Pancreas (tissue), 10 donors: ENCODE measurements at regions not wholly inside any gene's neighbourhood (a gene's known extent, or its start where the extent isn't known, plus 50 kb on each side); places are given as distances from the start of the nearest gene placed in this dataset.

Source experiments
- ATAC-seq, 4 donors: fragments of 200-7000 bp; cut with Tn5 transposase; one replicate each; pipeline versions ENCODE4 v1.8.0 to v1.9.1; 2020; ENCODE audit warnings: mild to moderate bottlenecking in 4 of 4, moderate library complexity in 4 of 4
- DNase-seq, 6 donors: peaks; one replicate each; pipeline ENCODE4 v3.0.0-alpha.2; 2020
- FAIRE-seq: peaks from 2 replicates; lab custom pipeline; 2012; peaks lifted over from hg19 to GRCh38; lab: Jason Lieb, UNC
- H3K27ac ChIP-seq, 4 donors: fragments of 200-600 bp; sonication (generic); 1 replicate in 3 of 4; 2 replicates in 1 of 4; pipeline versions ENCODE4 v1.5.0 to v1.8.0; 2020
- H3K27me3 ChIP-seq, 4 donors: fragments of 200-600 bp; one replicate each; pipeline ENCODE4 v1.8.0; 2021
- H3K36me3 ChIP-seq, 3 donors: fragments of 200-600 bp; sonication (generic) in 1 of 3; one replicate each; pipeline versions ENCODE4 v1.5.0 to v1.8.0; 2020 to 2021
- H3K4me1 ChIP-seq, 3 donors: fragments of 200-600 bp; one replicate each; pipeline ENCODE4 v1.8.0; 2021
- H3K4me3 ChIP-seq, 4 donors: fragments of 200-600 bp; sonication (generic) in 2 of 4; one replicate each; pipeline versions ENCODE4 v1.5.0 to v1.8.0; 2020 to 2021
- H3K9me3 ChIP-seq, 4 donors: fragments of 200-600 bp; one replicate each; pipeline ENCODE4 v1.8.0; 2021
- WGBS, 2 donors: extraction: QIAGEN DNeasy Blood & Tissue Kit; methylation state at CpG; one replicate each; pipeline ENCODE4 v1.1.7; 2013; 5-methylcytosine and 5-hydroxymethylcytosine counted together
- intact Hi-C, 3 donors: fragments of 100-400 bp; cut with DNase I; formaldehyde crosslinking; loops; one replicate each; pipeline versions ENCODE4 v1.11.1 to v1.14.2; 2022
- TF ChIP-seq, protein P1 (sequence below), 4 donors: fragments of 200-600 bp; sonication (generic) in 3 of 4; IDR thresholded peaks; one replicate each; pipeline versions ENCODE4 v1.5.0 to v1.8.0; 2021; ENCODE audit warnings: antibody characterized with exemption in 4 of 4
- donor health status: healthy with polysubstance abuse.
- donor health status: DM: no; HTN: no; CAD: no; lungs with moderate emphysema.
- donor health status: DM: no; HTN: no; CAD: no.
- donor health status: control.
- donor health status: control.
- donor health status: Bipolar disorder and iron deficiency.
- donor health status: DM: yes; HTN: yes; CAD: no.
- donor health status: DM: no; HTN: no; CAD: no.
- donor health status: DM: no; HTN: no; CAD: no.
- donor health status: DM: yes; HTN: yes; CAD: no.

DNA sequence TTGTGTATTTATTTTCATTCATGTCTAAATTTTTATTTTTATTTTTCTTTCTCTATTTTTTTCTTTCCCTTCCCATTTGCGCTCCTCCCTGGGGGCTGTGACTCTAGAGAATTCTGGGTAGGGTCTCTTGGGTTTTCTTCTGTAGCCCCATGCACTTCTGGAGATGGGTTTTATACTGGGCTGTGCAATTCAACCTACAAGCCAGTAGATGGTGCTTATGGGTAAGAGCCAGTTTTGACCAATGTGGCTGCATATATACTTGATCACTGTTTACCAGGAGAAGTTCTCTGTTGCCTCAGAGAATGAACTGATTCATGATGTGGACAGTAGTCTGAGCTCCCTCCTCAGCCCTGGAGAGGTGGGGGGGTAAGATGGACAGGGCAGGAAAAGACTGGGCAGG lies 614.6 kb downstream of the PCDH19 start:
- DNase-seq = no peak
- intact Hi-C loops = no loop called here
- H3K9me3 ChIP-seq = no peaks in the 10 kb centered on the region
- H3K4me3 ChIP-seq = no peak overlapping the region
- no peaks in the 10 kb centered on the region for H3K4me1 ChIP-seq
- WGBS, 2 donors = 74 to 83% methylated on average over 1 of the region's 1 CpG
- TF ChIP-seq, protein P1, sequence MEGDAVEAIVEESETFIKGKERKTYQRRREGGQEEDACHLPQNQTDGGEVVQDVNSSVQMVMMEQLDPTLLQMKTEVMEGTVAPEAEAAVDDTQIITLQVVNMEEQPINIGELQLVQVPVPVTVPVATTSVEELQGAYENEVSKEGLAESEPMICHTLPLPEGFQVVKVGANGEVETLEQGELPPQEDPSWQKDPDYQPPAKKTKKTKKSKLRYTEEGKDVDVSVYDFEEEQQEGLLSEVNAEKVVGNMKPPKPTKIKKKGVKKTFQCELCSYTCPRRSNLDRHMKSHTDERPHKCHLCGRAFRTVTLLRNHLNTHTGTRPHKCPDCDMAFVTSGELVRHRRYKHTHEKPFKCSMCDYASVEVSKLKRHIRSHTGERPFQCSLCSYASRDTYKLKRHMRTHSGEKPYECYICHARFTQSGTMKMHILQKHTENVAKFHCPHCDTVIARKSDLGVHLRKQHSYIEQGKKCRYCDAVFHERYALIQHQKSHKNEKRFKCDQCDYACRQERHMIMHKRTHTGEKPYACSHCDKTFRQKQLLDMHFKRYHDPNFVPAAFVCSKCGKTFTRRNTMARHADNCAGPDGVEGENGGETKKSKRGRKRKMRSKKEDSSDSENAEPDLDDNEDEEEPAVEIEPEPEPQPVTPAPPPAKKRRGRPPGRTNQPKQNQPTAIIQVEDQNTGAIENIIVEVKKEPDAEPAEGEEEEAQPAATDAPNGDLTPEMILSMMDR (IDR thresholded peaks at IDR 0.05) = no peak
- H3K27me3 ChIP-seq = peaks cover 0 to 7% (median 3%) of the 10 kb centered on the region in 4 donors
- ATAC-seq = no peak
- no peaks in the 10 kb centered on the region for H3K36me3 ChIP-seq
- H3K27ac ChIP-seq = no peak overlapping the region
- FAIRE-seq = no peak

DNA sequence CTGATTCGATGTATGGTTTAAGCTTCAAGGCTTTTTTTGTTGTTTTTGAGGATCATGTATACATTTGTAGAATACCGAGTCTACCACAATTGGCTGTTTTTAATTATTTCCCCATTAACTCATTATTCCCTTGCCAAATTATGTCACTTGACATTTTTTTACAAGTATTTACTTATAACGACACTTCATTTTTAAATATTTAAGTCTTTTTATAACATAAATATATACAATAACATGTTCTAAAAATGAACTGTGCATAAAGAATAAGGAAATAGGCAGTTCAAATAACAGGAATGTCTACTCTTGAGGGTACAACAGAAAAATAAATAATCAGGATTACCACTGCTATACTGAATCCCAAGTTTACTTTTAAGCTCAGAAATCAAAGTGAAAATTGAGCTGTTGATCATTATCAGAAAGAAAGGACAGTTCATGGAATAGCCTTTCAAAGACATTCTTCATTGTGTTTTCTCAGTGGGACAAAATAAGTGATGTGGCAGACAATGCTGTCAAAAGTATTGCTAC lies 627.5 kb downstream of the PCDH19 start:
- no peak overlapping the region for H3K4me3 ChIP-seq
- FAIRE-seq = peak; percentile 54
- H3K36me3 ChIP-seq = no peaks in the 10 kb centered on the region
- no peak overlapping the region for H3K27ac ChIP-seq
- H3K9me3 ChIP-seq = no peaks in the 10 kb centered on the region
- no peaks in the 10 kb centered on the region for H3K27me3 ChIP-seq
- intact Hi-C loops = no loop called here
- no peak for ATAC-seq
- 50 to 55% methylated on average over 3 of the region's 3 CpGs for WGBS, 2 donors
- no peak for DNase-seq
- TF ChIP-seq, protein P1 (IDR thresholded peaks at IDR 0.05) = no peak
- no peaks in the 10 kb centered on the region for H3K4me1 ChIP-seq

DNA sequence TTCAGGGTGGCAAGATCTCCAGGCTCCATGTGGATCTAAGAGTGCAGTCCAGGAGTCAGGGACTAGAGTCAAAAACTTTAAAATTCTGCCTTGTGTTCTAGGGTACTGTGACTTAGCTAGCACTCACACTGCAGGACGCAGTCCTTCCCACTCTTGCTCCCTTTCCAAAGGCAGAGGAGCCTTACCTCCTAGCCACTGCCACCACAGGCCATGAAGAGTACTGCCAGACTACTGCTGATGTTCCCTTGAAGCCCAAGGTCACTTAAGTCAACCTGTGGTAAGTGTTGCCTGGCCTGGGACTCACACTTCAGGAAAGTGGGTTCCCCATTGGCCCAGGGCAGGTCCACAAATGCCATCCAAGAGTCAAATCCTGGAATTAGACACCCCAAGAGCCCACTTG lies 632.2 kb downstream of the PCDH19 start:
- intact Hi-C loops = no loop called here
- DNase-seq = no peak
- TF ChIP-seq, protein P1 (IDR thresholded peaks at IDR 0.05) = no peak
- Histone ChIP-seq H3K9me3 (no peaks in the 10 kb centered on the region), H3K36me3 (no peaks in the 10 kb centered on the region), H3K27ac (no peak overlapping the region), H3K27me3 (peaks cover 0 to 13% (median 0%) of the 10 kb centered on the region in 4 donors), H3K4me3 (no peak overlapping the region), H3K4me1 (no peaks in the 10 kb centered on the region)
- 41 to 53% methylated on average over 1 of the region's 1 CpG for WGBS, 2 donors
- FAIRE-seq = no peak
- ATAC-seq = no peak

DNA sequence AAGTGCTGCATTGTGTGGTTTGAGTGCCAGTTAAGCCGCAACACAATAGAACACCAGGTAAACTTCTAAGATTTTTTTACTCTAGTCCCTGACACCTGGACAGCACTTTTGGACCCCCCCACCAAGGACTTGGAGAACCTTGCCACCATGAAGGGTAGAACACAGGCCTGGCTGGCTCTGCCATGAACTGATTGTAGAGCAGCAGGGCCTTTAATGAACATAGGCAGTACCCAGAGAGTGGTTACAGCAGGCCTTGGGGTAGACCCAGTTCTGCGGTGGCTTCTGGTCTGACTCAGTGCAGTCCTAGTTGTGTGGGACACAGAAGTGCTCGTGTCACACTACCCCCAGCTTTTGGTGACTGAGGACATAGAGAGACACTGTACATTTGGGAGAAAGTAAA lies 648.3 kb downstream of the PCDH19 start:
- Histone ChIP-seq H3K27ac (no peak overlapping the region), H3K4me1 (no peaks in the 10 kb centered on the region), H3K4me3 (no peak overlapping the region), H3K9me3 (no peaks in the 10 kb centered on the region), H3K27me3 (peaks cover 0 to 8% (median 0%) of the 10 kb centered on the region in 4 donors), H3K36me3 (no peaks in the 10 kb centered on the region)
- DNase-seq (no peak), ATAC-seq (no peak), FAIRE-seq (no peak)
- intact Hi-C loops = no loop called here
- TF ChIP-seq, protein P1 (IDR thresholded peaks at IDR 0.05) = no peak
- 62 to 65% methylated on average over 3 of the region's 3 CpGs for WGBS, 2 donors

DNA sequence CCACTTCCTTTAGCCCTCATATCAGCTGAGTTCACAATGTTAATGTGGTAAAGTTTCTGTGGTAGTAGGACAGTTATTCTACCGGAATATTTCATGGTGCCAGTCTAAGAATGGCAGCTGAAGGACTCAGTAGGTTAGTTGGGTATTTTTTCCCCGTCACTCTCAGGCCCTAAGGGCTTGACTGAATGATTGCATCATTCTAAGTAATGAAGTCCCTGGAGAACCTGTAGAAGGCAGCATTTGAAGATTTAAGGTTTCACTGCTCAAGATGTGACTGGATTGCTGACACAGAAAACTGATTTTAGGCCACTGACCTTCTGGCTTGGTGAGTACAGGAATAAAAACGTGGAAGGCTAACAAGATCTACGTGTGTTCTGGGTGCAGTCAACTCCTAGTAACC lies 657.3 kb downstream of the PCDH19 start:
- WGBS, 2 donors = 44 to 53% methylated on average over 4 of the region's 4 CpGs
- FAIRE-seq = no peak
- intact Hi-C loops = no loop called here

More for the DNA sequence above, 657.3 kb downstream of the PCDH19 start:
- DNase-seq = no peak
- Histone ChIP-seq H3K36me3 (no peaks in the 10 kb centered on the region), H3K4me1 (no peaks in the 10 kb centered on the region), H3K9me3 (no peaks in the 10 kb centered on the region), H3K4me3 (no peak overlapping the region), H3K27ac (no peak overlapping the region), H3K27me3 (peaks cover 0 to 3% (median 0%) of the 10 kb centered on the region in 4 donors)
- ATAC-seq = no peak
- TF ChIP-seq, protein P1 (IDR thresholded peaks at IDR 0.05) = no peak
